Bronchial epithelial cell (primary cell): ENCODE measurements at regions not wholly inside any gene's neighbourhood (a gene's known extent, or its start where the extent isn't known, plus 50 kb on each side); places are given as distances from the start of the nearest gene placed in this dataset.
"Not testable (repeated sequence)": the region's sequence is repeated elsewhere in the genome, so short reads cannot be mapped to it uniquely, and the experiment has no call there.

Experiments used
- DNase-seq: peaks from one replicate; pipeline ENCODE4 v3.0.0-alpha.2; 2010; ENCODE audit warnings: low read depth
- FAIRE-seq: peaks from 2 replicates; lab custom pipeline; 2011; peaks lifted over from hg19 to GRCh38; lab: Jason Lieb, UNC
- H3K27me3 ChIP-seq: 2 replicates; pipeline ENCODE4 v1.5.1; 2011; ENCODE audit warnings: low read length; ENCODE audit not compliant: control insufficient read depth, insufficient read depth
- H3K36me3 ChIP-seq: 2 replicates; pipeline ENCODE4 v1.5.1; 2011; ENCODE audit warnings: low read length; ENCODE audit not compliant: control insufficient read depth, insufficient read depth
- H3K4me3 ChIP-seq: 2 replicates; pipeline ENCODE4 v1.5.1; 2011; ENCODE audit warnings: mild to moderate bottlenecking, low read depth, low read length, control low read depth
- CTCF ChIP-seq: IDR thresholded peaks from 2 replicates; pipeline ENCODE4 v1.5.1; 2011; ENCODE audit warnings: mild to moderate bottlenecking, moderate library complexity, low read length, control low read depth, inconsistent platforms; ENCODE audit not compliant: insufficient read depth, severe bottlenecking

- no peak overlapping the region for H3K4me3 ChIP-seq
- H3K27me3 ChIP-seq: no peaks in the 10 kb centered on the region
- H3K36me3 ChIP-seq: no peaks in the 10 kb centered on the region
- DNase-seq (no peak), FAIRE-seq (no peak)
- no peak for TF ChIP-seq CTCF
Observed at GRCh38 chr7:119640326-119640725, 632.6 kb upstream of the KCND2 start.

- TF ChIP-seq CTCF: no peak
Observed at GRCh38 chr7:119640861-119641260, 632.1 kb upstream of the KCND2 start.

GRCh38 chr7:119643558-119643957 lies 629.4 kb upstream of the KCND2 start:
- no peak for DNase-seq

More at GRCh38 chr7:119640861-119641260, 632.1 kb upstream of the KCND2 start:
- no peaks in the 10 kb centered on the region for H3K27me3 ChIP-seq
- no peak for DNase-seq
- FAIRE-seq: no peak
- no peaks in the 10 kb centered on the region for H3K36me3 ChIP-seq
- no peak overlapping the region for H3K4me3 ChIP-seq

GRCh38 chr7:119647286-119647685 lies 625.7 kb upstream of the KCND2 start:
- no peak for TF ChIP-seq CTCF
- no peaks in the 10 kb centered on the region for H3K27me3 ChIP-seq
- no peaks in the 10 kb centered on the region for H3K36me3 ChIP-seq
- H3K4me3 ChIP-seq: no peak overlapping the region
- FAIRE-seq: no peak
- no peak for DNase-seq

More at GRCh38 chr7:119643558-119643957, 629.4 kb upstream of the KCND2 start:
- no peak for TF ChIP-seq CTCF
- no peaks in the 10 kb centered on the region for H3K36me3 ChIP-seq
- no peak overlapping the region for H3K4me3 ChIP-seq
- H3K27me3 ChIP-seq: no peaks in the 10 kb centered on the region
- FAIRE-seq: no peak

GRCh38 chr7:119648752-119649151 lies 624.2 kb upstream of the KCND2 start:
- not testable (repeated sequence) for FAIRE-seq, H3K27me3 ChIP-seq, H3K4me3 ChIP-seq, H3K36me3 ChIP-seq, DNase-seq

GRCh38 chr7:119660080-119660479 lies 612.9 kb upstream of the KCND2 start:
- DNase-seq: no peak
- Histone ChIP-seq H3K27me3 (no peaks in the 10 kb centered on the region), H3K36me3 (no peaks in the 10 kb centered on the region), H3K4me3 (no peak overlapping the region)
- FAIRE-seq: no peak
- no peak for TF ChIP-seq CTCF
